HCT116 (cell line): ENCODE measurements at regions not wholly inside any gene's neighbourhood (a gene's known extent, or its start where the extent isn't known, plus 50 kb on each side); places are given as distances from the start of the nearest gene placed in this dataset.

ENCODE experiments used
- ATAC-seq: fragments of 200-7000 bp; cut with Tn5 transposase; 2 replicates; pipeline ENCODE4 v1.9.1; 2020; ENCODE audit warnings: mild to moderate bottlenecking, moderate library complexity
- BruUV-seq: library from RNA; stranded (reverse); fragments of 400-500 nt; replicated peaks from 2 replicates; lab custom pipeline; 2021; lab: Mats Ljungman, UMichigan
- CTCF ChIA-PET: fragments of 300-600 bp; sonication (Branson Sonifier 250); formaldehyde crosslinking; loops from one replicate; lab custom pipeline; 2021; ENCODE audit warnings: antibody characterized with exemption; lab: Charles Lee
- POLR2A ChIA-PET: fragments of 300-600, 350-600 bp; sonication (Branson Sonifier 250); formaldehyde crosslinking; loops from one replicate; lab custom pipeline; 2021; ENCODE audit warnings: antibody characterized with exemption; lab: Charles Lee
- RAD21 ChIA-PET, 2 experiments: fragments of 300-600 bp; sonication (Branson Sonifier 250); formaldehyde crosslinking; loops; one replicate each; lab custom pipeline; 2023; ENCODE audit warnings: low total read pairs in 2 of 2; ENCODE audit not compliant: uncharacterized antibody in 2 of 2, unreplicated experiment in 2 of 2, low non-redundant PET in 1 of 2; lab: Charles Lee
- DNase-seq: peaks from one replicate; pipeline ENCODE4 v3.0.0-alpha.2; 2010; ENCODE audit warnings: low read depth, low spot score
- H2AFZ ChIP-seq: fragments of 200-600 bp; shearing (Covaris generic), sonication (generic); 2 replicates; pipeline ENCODE4 v1.6.1; 2017; ENCODE audit warnings: low read depth, mixed run types, mixed read lengths, antibody characterized with exemption, low read length; ENCODE audit not compliant: poor library complexity, severe bottlenecking
- H3K27ac ChIP-seq: 2 replicates; pipeline ENCODE4 v1.5.1; 2012; ENCODE audit warnings: low read depth, low read length
- H3K27me3 ChIP-seq: fragments of 200-600 bp; sonication (generic); 2 replicates; pipeline ENCODE4 v1.6.1; 2016; ENCODE audit warnings: mixed run types, low read length, mixed read lengths; ENCODE audit not compliant: insufficient read depth
- H3K36me3 ChIP-seq, 2 experiments: fragments of 200-500 bp in 1 of 2; fragments of 200-600 bp in 1 of 2; sonication (Bioruptor generic) in 1 of 2; sonication (generic) in 1 of 2; 2 replicates each; pipeline versions ENCODE4 v1.5.1 to v1.6.1; 2014 to 2016; ENCODE audit warnings: low read length in 2 of 2, inconsistent platforms in 1 of 2, mixed read lengths in 1 of 2, mixed run types in 1 of 2; ENCODE audit not compliant: insufficient read depth in 2 of 2, control insufficient read depth in 1 of 2
- H3K4me1 ChIP-seq, 2 experiments: fragments of 200-600 bp in 1 of 2; sonication (generic) in 1 of 2; 2 replicates each; pipeline versions ENCODE4 v1.5.1 to v1.6.1; 2012 to 2017; ENCODE audit warnings: low read length in 2 of 2, inconsistent platforms in 1 of 2, mild to moderate bottlenecking in 1 of 2, mixed read lengths in 1 of 2, mixed run types in 1 of 2, moderate library complexity in 1 of 2; ENCODE audit not compliant: insufficient read depth in 2 of 2, control insufficient read depth in 1 of 2
- H3K4me2 ChIP-seq: fragments of 200-600 bp; sonication (generic); 2 replicates; pipeline ENCODE4 v1.6.1; 2017; ENCODE audit warnings: mixed run types, low read length, mixed read lengths
- H3K4me3 ChIP-seq, 2 experiments: fragments of 200-600 bp in 1 of 2; sonication (generic) in 1 of 2; replicated peaks in 1 of 2; 2 replicates each; pipeline ENCODE4 v1.5.1; 2011 to 2016; ENCODE audit warnings: low read length in 2 of 2, control low read depth in 1 of 2, low read depth in 1 of 2, mild to moderate bottlenecking in 1 of 2, mixed read lengths in 1 of 2, mixed run types in 1 of 2
- H3K79me2 ChIP-seq: fragments of 200-600 bp; sonication (generic); 2 replicates; pipeline ENCODE4 v1.6.1; 2017; ENCODE audit warnings: mild to moderate bottlenecking, mixed run types, low read length, moderate library complexity, mixed read lengths; ENCODE audit not compliant: insufficient read depth
- H3K9ac ChIP-seq: fragments of 200-600 bp; sonication (generic); 2 replicates; pipeline ENCODE4 v1.6.1; 2016; ENCODE audit warnings: low read length, mixed read lengths
- H3K9me2 ChIP-seq: fragments of 200-600 bp; sonication (generic), shearing (Covaris generic); 2 replicates; pipeline ENCODE4 v1.6.1; 2017; ENCODE audit warnings: mixed run types, mild to moderate bottlenecking, moderate library complexity; ENCODE audit not compliant: insufficient read depth
- H3K9me3 ChIP-seq, 2 experiments: fragments of 200-500 bp in 1 of 2; fragments of 200-600 bp in 1 of 2; sonication (Bioruptor generic) in 1 of 2; sonication (generic) in 1 of 2; 2 replicates each; pipeline ENCODE4 v1.6.1; 2014 to 2017; ENCODE audit warnings: low read length in 2 of 2, mixed read lengths in 2 of 2, inconsistent platforms in 1 of 2, low read depth in 1 of 2, mild to moderate bottlenecking in 1 of 2, mixed run types in 1 of 2, moderate library complexity in 1 of 2; ENCODE audit not compliant: control insufficient read depth in 1 of 2, insufficient read depth in 1 of 2
- H4K20me1 ChIP-seq: fragments of 200-600 bp; sonication (generic), shearing (Covaris generic); 2 replicates; pipeline ENCODE4 v1.6.1; 2017; ENCODE audit warnings: mixed run types, mild to moderate bottlenecking, moderate library complexity; ENCODE audit not compliant: insufficient read depth
- ATF3 ChIP-seq: IDR thresholded peaks from 2 replicates; pipeline ENCODE4 v1.6.1; 2012
- ELF1 ChIP-seq: IDR thresholded peaks from 2 replicates; pipeline ENCODE4 v1.6.1; 2012; ENCODE audit warnings: low read depth, borderline replicate concordance
- EZH2phosphoT487 ChIP-seq: fragments of 200-600 bp; IDR thresholded peaks from 2 replicates; pipeline ENCODE4 v1.6.1; 2018; ENCODE audit warnings: antibody characterized with exemption, borderline replicate concordance
- FOSL1 ChIP-seq: IDR thresholded peaks from 2 replicates; pipeline ENCODE4 v1.6.1; 2012; ENCODE audit warnings: low read depth
- MAX ChIP-seq: IDR thresholded peaks from 2 replicates; pipeline ENCODE4 v1.6.1; 2012
- POLR2A ChIP-seq: IDR thresholded peaks from 2 replicates; pipeline ENCODE4 v1.7.0; 2011; ENCODE audit warnings: borderline replicate concordance; ENCODE audit not compliant: insufficient read depth, insufficient read length; ENCODE audit errors: extremely low read depth
- REST ChIP-seq: IDR thresholded peaks from 2 replicates; pipeline ENCODE4 v1.6.1; 2012; ENCODE audit warnings: low read depth
- SIN3A ChIP-seq: IDR thresholded peaks from 2 replicates; pipeline ENCODE4 v1.6.1; 2012; ENCODE audit warnings: low read depth
- YY1 ChIP-seq: IDR thresholded peaks from 2 replicates; pipeline ENCODE4 v1.6.1; 2011; ENCODE audit warnings: low read length, low read depth, moderate library complexity, mild to moderate bottlenecking; ENCODE audit not compliant: insufficient replicate concordance; ENCODE audit errors: extremely low read depth
- ZBTB33 ChIP-seq: IDR thresholded peaks from 2 replicates; pipeline ENCODE4 v1.6.1; 2011; ENCODE audit warnings: mild to moderate bottlenecking, low read length, moderate library complexity; ENCODE audit not compliant: insufficient replicate concordance; ENCODE audit errors: extremely low read depth
- intact Hi-C: fragments of 100-400 bp; cut with micrococcal nuclease; formaldehyde crosslinking; loops from 2 replicates; pipeline ENCODE4 v1.10.0; 2022
- TF ChIP-seq, protein P1 (sequence below), 3 experiments: fragments of 200-600 bp in 1 of 3; sonication (generic) in 1 of 3; IDR thresholded peaks in 2 of 3; conservative IDR thresholded peaks in 1 of 3; 2 replicates each; pipeline ENCODE4 v1.5.1; 2012 to 2017; ENCODE audit warnings: low read depth in 2 of 3, low read length in 2 of 3, antibody characterized with exemption in 1 of 3, borderline replicate concordance in 1 of 3, control low read depth in 1 of 3, mild to moderate bottlenecking in 1 of 3, mixed read lengths in 1 of 3, mixed run types in 1 of 3, moderate library complexity in 1 of 3; ENCODE audit not compliant: insufficient read depth in 1 of 3

- no peak for TF ChIP-seq REST
Measured at GRCh38 chr6:27684264-27685211, 211.6 kb upstream of the ZNF184 start (continued).

GRCh38 chr6:27679964-27680694 lies 207.2 kb upstream of the ZNF184 start:
- CTCF ChIA-PET, result no interaction called here
- Histone ChIP-seq H3K9me2 (no peaks in the 10 kb centered on the region), H3K27ac (no peak overlapping the region), H2AFZ (no peak overlapping the region), H3K27me3 (no peaks in the 10 kb centered on the region), H3K36me3 (no peaks in the 10 kb centered on the region), H3K9ac (no peak overlapping the region), H3K4me2 (no peak overlapping the region), H3K4me3 (no peak overlapping the region), H4K20me1 (no peaks in the 10 kb centered on the region), H3K79me2 (no peaks in the 10 kb centered on the region), H3K9me3 (peaks cover 0 to 6% of the 10 kb centered on the region in 2 experiments; a peak in 1 of 4 replicates), H3K4me1 (peaks cover 12% of the 10 kb centered on the region in 2 experiments; a peak in 3 of 4 replicates)
- RAD21 ChIA-PET, result no interaction called here
- no peak for ATAC-seq
- DNase-seq, result no peak
- intact Hi-C loops, result loop anchor here (10.0 kb wide), 2 partner anchors 215 to 385 kb away; a partner anchor contains a TSS
- BruUV-seq, result no TSS peak
- POLR2A ChIA-PET, result interaction anchor here (1.4 kb wide), 1 partner anchor 10 kb away, joined by 3 read pairs; no protein-coding TSS in a partner anchor
- TF ChIP-seq EZH2phosphoT487, result no peak
- no peak for TF ChIP-seq FOSL1
- no peak for TF ChIP-seq SIN3A
- TF ChIP-seq MAX, result no peak
- TF ChIP-seq, protein P1, sequence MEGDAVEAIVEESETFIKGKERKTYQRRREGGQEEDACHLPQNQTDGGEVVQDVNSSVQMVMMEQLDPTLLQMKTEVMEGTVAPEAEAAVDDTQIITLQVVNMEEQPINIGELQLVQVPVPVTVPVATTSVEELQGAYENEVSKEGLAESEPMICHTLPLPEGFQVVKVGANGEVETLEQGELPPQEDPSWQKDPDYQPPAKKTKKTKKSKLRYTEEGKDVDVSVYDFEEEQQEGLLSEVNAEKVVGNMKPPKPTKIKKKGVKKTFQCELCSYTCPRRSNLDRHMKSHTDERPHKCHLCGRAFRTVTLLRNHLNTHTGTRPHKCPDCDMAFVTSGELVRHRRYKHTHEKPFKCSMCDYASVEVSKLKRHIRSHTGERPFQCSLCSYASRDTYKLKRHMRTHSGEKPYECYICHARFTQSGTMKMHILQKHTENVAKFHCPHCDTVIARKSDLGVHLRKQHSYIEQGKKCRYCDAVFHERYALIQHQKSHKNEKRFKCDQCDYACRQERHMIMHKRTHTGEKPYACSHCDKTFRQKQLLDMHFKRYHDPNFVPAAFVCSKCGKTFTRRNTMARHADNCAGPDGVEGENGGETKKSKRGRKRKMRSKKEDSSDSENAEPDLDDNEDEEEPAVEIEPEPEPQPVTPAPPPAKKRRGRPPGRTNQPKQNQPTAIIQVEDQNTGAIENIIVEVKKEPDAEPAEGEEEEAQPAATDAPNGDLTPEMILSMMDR (IDR thresholded peaks at IDR 0.05 in 2 of 3, conservative IDR thresholded peaks at IDR 0.05 in 1 of 3; ENCODE audit: borderline replicate concordance in 1 of 3, insufficient read depth in 1 of 3, low read depth in 2 of 3, low read length in 2 of 3), result no peak
- TF ChIP-seq YY1, result no peak
- TF ChIP-seq ATF3, result no peak
- TF ChIP-seq ELF1, result no peak
- no peak for TF ChIP-seq ZBTB33
- TF ChIP-seq POLR2A, result no peak
